Upper lobe of left lung (tissue), 6 donors: ENCODE measurements at regions not wholly inside any gene's neighbourhood (a gene's known extent, or its start where the extent isn't known, plus 50 kb on each side); places are given as distances from the start of the nearest gene placed in this dataset.

Experiments
- ATAC-seq, 2 donors: fragments of 200-7000 bp; cut with Tn5 transposase; one replicate each; pipeline ENCODE4 v1.9.1; 2022; ENCODE audit warnings: mild to moderate bottlenecking in 2 of 2, moderate library complexity in 2 of 2; ENCODE audit not compliant: low FRiP score in 2 of 2
- DNase-seq, 2 donors: peaks; one replicate each; pipeline ENCODE4 v3.0.0-alpha.2; 2019 to 2020
- H3K27ac ChIP-seq, 4 donors: fragments of 200-600 bp; sonication (generic); one replicate each; pipeline ENCODE4 v1.5.1; 2016 to 2019
- H3K27me3 ChIP-seq, 4 donors: fragments of 200-600 bp; sonication (generic); one replicate each; pipeline ENCODE4 v1.5.1; 2017 to 2019
- H3K36me3 ChIP-seq, 4 donors: fragments of 200-600 bp; sonication (generic); one replicate each; pipeline ENCODE4 v1.5.1; 2016 to 2019
- H3K4me1 ChIP-seq, 4 donors: fragments of 200-600 bp; sonication (generic); one replicate each; pipeline ENCODE4 v1.5.1; 2018 to 2019
- H3K4me3 ChIP-seq, 4 donors: fragments of 200-600 bp; sonication (generic); one replicate each; pipeline ENCODE4 v1.5.1; 2017 to 2019; ENCODE audit warnings: mild to moderate bottlenecking in 2 of 4, moderate library complexity in 1 of 4
- H3K9me3 ChIP-seq, 4 donors: fragments of 200-600 bp; sonication (generic); one replicate each; pipeline ENCODE4 v1.5.1; 2018 to 2019
- CTCF ChIP-seq, 6 experiments: fragments of 450-650 bp in 4 of 6; fragments of 200-600 bp in 2 of 6; sonication (generic) in 2 of 6; IDR thresholded peaks; one replicate each; pipeline ENCODE4 v1.5.1; 2016 to 2019; ENCODE audit warnings: antibody characterized with exemption in 6 of 6
- EP300 ChIP-seq, 4 donors: sonication (generic); formaldehyde crosslinking; IDR thresholded peaks; one replicate each; pipeline ENCODE4 v1.5.1; 2017; ENCODE audit warnings: antibody characterized with exemption in 4 of 4, control low read depth in 2 of 4
- POLR2A ChIP-seq, 4 donors: fragments of 450-650 bp; IDR thresholded peaks; one replicate each; pipeline ENCODE4 v1.5.1; 2016 to 2017; ENCODE audit warnings: antibody characterized with exemption in 4 of 4, mild to moderate bottlenecking in 2 of 4
- POLR2AphosphoS5 ChIP-seq, 2 donors: sonication (generic); formaldehyde crosslinking; IDR thresholded peaks; one replicate each; pipeline ENCODE4 v1.5.1; 2017; ENCODE audit warnings: antibody characterized with exemption in 2 of 2
- WGBS, 2 donors: methylation state at CpG; one replicate each; pipeline ENCODE4 v1.1.5; 2017 to 2018; 5-methylcytosine and 5-hydroxymethylcytosine counted together
- donor health status: DM: no; HTN: no; CAD: no; lungs with moderate emphysema.
- donor health status: DM: no; HTN: yes; CAD: no; lungs with severe emphysema.

DNA sequence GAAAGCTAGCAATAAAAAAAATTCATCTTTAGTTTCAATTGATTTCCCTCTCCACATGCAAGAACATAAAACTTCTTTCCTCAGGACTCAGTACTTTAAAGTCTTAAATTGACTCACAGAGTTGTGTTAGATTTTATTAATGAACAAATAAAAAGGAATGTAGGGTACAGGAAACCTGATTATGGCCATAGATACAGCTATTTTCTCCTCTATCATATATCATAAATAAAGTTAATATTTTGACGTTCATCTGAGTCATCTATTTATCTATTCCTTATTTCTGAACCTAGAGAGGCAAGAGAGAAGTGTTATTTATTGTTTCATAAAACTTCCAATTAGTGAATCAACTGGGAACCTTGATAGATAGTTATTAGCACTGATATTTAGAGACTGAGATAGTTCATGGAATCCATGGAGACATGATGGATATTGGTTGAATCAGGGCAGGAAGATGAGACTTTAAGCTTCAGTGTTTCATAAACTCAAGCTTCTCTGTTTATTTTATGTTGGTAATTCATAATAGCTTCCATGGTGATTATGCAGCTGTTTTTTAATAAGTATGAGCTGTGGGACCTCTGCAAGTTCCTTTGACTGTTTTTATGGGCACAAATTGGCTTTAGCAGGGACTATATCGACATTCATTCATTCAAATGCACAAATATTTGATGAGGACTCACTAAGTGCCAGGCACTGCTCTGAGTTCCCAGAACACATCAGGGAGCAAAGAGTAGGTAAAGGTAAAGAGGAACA is 143.5 kb upstream of the TGFBR2 start:
- no peaks in the 10 kb centered on the region for H3K4me1 ChIP-seq
- ATAC-seq (no peak), DNase-seq (no peak)
- WGBS, 2 donors: 64 to 77% methylated on average over 2 of the region's 2 CpGs
- TF ChIP-seq CTCF (IDR thresholded peaks at IDR 0.05): no peak
- no peak for TF ChIP-seq POLR2AphosphoS5 (IDR thresholded peaks at IDR 0.05)
- TF ChIP-seq POLR2A (IDR thresholded peaks at IDR 0.05): no peak
- no peak for TF ChIP-seq EP300 (IDR thresholded peaks at IDR 0.05)
- H3K27ac ChIP-seq: no peak overlapping the region
- H3K4me3 ChIP-seq: no peak overlapping the region
- no peaks in the 10 kb centered on the region for H3K9me3 ChIP-seq
- H3K27me3 ChIP-seq: no peaks in the 10 kb centered on the region
- H3K36me3 ChIP-seq: no peaks in the 10 kb centered on the region

DNA sequence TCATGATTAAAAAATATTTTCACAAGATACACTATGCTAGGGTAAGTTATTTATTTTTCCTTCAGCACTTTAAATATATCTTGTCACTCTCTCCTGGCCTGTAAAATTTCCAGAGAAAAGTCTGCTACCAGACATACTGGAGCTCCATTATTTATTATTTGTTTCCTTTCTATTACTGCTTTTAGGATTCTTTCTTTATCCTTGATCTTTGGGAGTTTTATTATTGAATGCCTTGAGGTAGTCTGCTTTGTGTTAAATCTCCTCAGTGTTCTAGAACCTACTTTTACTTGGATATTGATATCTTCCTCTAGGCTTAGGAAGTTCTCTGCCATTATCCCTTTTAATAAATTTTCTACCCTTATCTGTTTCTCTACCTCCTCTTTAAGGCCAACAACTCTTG is 142.0 kb upstream of the TGFBR2 start:
- no peak for DNase-seq
- Histone ChIP-seq H3K27me3 (no peaks in the 10 kb centered on the region), H3K4me3 (no peak overlapping the region), H3K9me3 (no peaks in the 10 kb centered on the region), H3K36me3 (no peaks in the 10 kb centered on the region), H3K27ac (no peak overlapping the region), H3K4me1 (no peaks in the 10 kb centered on the region)
- TF ChIP-seq POLR2AphosphoS5 (IDR thresholded peaks at IDR 0.05) (no peak), CTCF (IDR thresholded peaks at IDR 0.05) (no peak), POLR2A (IDR thresholded peaks at IDR 0.05) (no peak), EP300 (IDR thresholded peaks at IDR 0.05) (no peak)
- no peak for ATAC-seq

DNA sequence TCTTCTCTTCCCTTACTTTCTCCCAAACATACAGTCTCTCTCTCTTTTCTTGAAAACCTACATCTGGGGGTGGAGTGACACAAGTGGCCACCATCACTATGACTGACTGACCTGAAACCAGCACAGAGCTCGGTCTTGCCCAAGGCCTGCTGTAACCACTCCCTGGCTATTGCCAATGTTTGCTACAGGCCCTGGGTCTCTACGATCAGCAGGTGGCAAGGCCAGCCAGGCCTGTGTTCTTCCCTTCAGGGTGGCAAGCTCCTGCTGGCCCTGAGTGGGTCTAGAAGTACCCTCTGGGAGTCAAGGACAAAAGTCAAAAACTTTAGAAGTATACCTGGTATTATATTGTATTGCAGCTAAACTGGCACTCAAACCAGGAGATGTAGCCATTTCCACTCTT is 140.9 kb upstream of the TGFBR2 start:
- H3K36me3 ChIP-seq: no peaks in the 10 kb centered on the region
- no peaks in the 10 kb centered on the region for H3K9me3 ChIP-seq
- no peak overlapping the region for H3K4me3 ChIP-seq
- WGBS, 2 donors: 97% methylated on average over 2 of the region's 2 CpGs; no CpG with 5 or more reads in 1 of the 2 donors
- TF ChIP-seq POLR2A (IDR thresholded peaks at IDR 0.05) (no peak), POLR2AphosphoS5 (IDR thresholded peaks at IDR 0.05) (no peak), EP300 (IDR thresholded peaks at IDR 0.05) (no peak), CTCF (IDR thresholded peaks at IDR 0.05) (no peak)
- no peaks in the 10 kb centered on the region for H3K4me1 ChIP-seq
- DNase-seq: no peak
- H3K27me3 ChIP-seq: no peaks in the 10 kb centered on the region
- no peak overlapping the region for H3K27ac ChIP-seq
- ATAC-seq: no peak

DNA sequence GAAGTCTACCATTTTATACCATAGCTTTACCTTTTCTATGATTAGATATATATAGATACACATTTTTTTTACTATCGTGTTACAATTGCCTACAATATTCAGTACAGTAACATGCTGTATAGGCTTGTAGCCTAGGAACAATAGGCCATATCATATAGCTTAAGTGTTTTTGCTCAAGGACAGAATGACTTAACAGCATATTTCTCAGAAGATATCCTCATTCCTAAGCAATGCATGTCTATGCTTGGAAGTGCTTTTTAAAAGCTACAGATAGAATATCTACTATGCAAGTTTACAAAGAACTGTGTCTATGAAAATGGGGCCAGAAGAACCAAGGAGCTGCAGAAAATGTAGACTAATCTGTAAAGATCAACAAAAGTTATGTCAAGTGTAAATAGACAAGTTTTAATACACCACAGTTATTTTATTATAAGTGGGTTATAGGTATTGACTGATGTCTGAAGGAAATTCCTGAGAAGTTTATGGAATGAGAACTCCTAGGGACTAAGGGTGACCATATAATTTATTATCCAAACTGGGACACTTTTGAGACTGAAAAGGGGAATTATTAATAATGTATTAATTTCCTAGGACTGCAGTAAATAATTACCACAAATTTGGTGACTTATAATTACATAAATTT is 138.7 kb upstream of the TGFBR2 start:
- H3K27me3 ChIP-seq: no peaks in the 10 kb centered on the region
- TF ChIP-seq POLR2AphosphoS5 (IDR thresholded peaks at IDR 0.05) (no peak), POLR2A (IDR thresholded peaks at IDR 0.05) (no peak), EP300 (IDR thresholded peaks at IDR 0.05) (no peak), CTCF (IDR thresholded peaks at IDR 0.05) (no peak)
- no peaks in the 10 kb centered on the region for H3K9me3 ChIP-seq
- DNase-seq (no peak), ATAC-seq (no peak)
- H3K36me3 ChIP-seq: no peaks in the 10 kb centered on the region
- H3K4me1 ChIP-seq: peaks cover 0 to 4% (median 0%) of the 10 kb centered on the region in 4 donors
- whole genome bisulfite sequencing, 2 donors: 97% methylated on average over 1 of the region's 1 CpG
- no peak overlapping the region for H3K4me3 ChIP-seq
- H3K27ac ChIP-seq: no peak overlapping the region

DNA sequence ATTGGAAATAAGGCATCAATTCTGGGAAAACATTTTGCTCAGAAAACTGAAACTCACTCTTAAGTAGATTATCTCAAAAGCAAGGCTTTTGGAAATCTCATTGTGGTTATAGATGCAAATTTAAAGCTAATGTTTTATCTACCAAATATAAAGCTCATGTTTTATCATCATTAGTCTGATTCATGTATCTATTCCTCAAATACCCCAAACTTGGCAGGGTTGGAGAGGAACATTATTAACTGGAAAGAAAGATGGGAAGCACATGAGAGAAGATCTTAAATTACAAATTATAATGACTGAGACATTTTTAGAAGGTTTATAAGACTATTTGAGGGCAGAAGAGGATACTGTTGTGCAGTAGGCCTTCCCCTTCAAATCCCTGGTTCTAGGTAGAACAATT is 137.3 kb upstream of the TGFBR2 start:
- H3K27ac ChIP-seq: no peak overlapping the region
- no peaks in the 10 kb centered on the region for H3K36me3 ChIP-seq
- H3K4me1 ChIP-seq: peaks cover 0 to 8% (median 4%) of the 10 kb centered on the region in 4 donors
- DNase-seq (no peak), ATAC-seq (no peak)
- H3K9me3 ChIP-seq: no peaks in the 10 kb centered on the region
- TF ChIP-seq CTCF (IDR thresholded peaks at IDR 0.05): no peak
- H3K4me3 ChIP-seq: no peak overlapping the region
- H3K27me3 ChIP-seq: no peaks in the 10 kb centered on the region
